ENCODE measurements at regions not wholly inside any gene's neighbourhood (a gene's known extent, or its start where the extent isn't known, plus 50 kb on each side); places are given as distances from the start of the nearest gene placed in this dataset.

DNA sequence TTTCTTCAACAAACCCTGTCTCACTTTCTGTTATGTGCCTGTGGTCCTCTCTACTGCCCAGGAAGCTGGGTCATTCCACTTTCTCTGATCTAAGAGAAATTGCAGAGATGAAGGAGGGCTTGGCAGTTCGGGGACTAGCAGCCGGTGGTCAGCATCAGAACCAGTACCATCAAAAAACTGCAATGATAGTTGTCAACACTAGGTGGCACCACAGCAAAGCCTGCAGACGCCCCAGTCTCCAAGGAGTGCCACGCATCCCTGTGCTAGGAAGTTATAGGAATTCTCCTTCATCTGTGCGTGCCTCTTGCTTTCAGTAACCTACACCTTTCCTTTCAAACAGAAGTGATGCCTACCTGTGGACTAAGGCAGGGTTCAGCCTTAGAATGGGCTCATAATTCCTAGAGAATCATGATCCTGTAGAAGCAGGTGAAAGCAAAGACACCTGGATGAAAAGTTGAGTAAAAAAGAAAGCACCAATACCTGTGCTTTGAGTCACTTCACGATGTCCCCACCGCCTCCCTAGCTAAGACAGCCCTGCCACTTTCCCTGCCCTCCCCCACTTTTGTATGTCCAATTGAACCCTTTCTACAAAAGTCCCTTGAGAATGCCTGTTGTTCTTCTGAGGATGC lies 129.2 kb downstream of the ADAMTS1 start:
- Histone ChIP-seq H3K9ac (ENCODE audit: low read length) (no peak overlapping the region), H3K36me3 (ENCODE audit: insufficient read depth, low read length) (no peaks in the 10 kb centered on the region), H3K4me2 (ENCODE audit: low read length) (peak overlapping the region; percentile 44), H3K27ac (ENCODE audit: low read depth, low read length) (no peak overlapping the region), H3K4me3 (ENCODE audit: insufficient read depth, low read depth, low read length) (no peak overlapping the region), H3K4me1 (ENCODE audit: insufficient read depth, low read length) (no peaks in the 10 kb centered on the region), H2AFZ (ENCODE audit: low read depth, low read length) (peak overlapping the region; percentile 67), H3K79me2 (ENCODE audit: insufficient read depth, low read length) (no peaks in the 10 kb centered on the region), H3K27me3 (ENCODE audit: insufficient read depth, low read length) (no peaks in the 10 kb centered on the region), H3K9me3 (ENCODE audit: insufficient read depth, low read depth, low read length) (no peaks in the 10 kb centered on the region), H4K20me1 (ENCODE audit: insufficient read depth, low read length) (no peaks in the 10 kb centered on the region)
- Mint-ChIP-seq H3K27me3 (ENCODE audit: low read depth, unreplicated experiment) (peaks cover 2% of the 10 kb centered on the region), H3K4me1 (ENCODE audit: low read depth, unreplicated experiment) (no peaks in the 10 kb centered on the region), H3K4me3 (ENCODE audit: unreplicated experiment) (no peak overlapping the region), H3K27ac (ENCODE audit: unreplicated experiment) (no peak overlapping the region), H3K36me3 (ENCODE audit: low read depth, unreplicated experiment) (no peaks in the 10 kb centered on the region), H3K9me3 (ENCODE audit: unreplicated experiment) (no peaks in the 10 kb centered on the region)
- TF ChIP-seq EZH2 (IDR thresholded peaks at IDR 0.05; ENCODE audit: insufficient read depth, low read length): no peak
- TF ChIP-seq, protein P1, sequence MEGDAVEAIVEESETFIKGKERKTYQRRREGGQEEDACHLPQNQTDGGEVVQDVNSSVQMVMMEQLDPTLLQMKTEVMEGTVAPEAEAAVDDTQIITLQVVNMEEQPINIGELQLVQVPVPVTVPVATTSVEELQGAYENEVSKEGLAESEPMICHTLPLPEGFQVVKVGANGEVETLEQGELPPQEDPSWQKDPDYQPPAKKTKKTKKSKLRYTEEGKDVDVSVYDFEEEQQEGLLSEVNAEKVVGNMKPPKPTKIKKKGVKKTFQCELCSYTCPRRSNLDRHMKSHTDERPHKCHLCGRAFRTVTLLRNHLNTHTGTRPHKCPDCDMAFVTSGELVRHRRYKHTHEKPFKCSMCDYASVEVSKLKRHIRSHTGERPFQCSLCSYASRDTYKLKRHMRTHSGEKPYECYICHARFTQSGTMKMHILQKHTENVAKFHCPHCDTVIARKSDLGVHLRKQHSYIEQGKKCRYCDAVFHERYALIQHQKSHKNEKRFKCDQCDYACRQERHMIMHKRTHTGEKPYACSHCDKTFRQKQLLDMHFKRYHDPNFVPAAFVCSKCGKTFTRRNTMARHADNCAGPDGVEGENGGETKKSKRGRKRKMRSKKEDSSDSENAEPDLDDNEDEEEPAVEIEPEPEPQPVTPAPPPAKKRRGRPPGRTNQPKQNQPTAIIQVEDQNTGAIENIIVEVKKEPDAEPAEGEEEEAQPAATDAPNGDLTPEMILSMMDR (IDR thresholded peaks at IDR 0.05; ENCODE audit: insufficient read depth, low read depth, low read length): peak; percentile 79
- no peak for FAIRE-seq
- peak; percentile 12 for DNase-seq (ENCODE audit: low read depth)

DNA sequence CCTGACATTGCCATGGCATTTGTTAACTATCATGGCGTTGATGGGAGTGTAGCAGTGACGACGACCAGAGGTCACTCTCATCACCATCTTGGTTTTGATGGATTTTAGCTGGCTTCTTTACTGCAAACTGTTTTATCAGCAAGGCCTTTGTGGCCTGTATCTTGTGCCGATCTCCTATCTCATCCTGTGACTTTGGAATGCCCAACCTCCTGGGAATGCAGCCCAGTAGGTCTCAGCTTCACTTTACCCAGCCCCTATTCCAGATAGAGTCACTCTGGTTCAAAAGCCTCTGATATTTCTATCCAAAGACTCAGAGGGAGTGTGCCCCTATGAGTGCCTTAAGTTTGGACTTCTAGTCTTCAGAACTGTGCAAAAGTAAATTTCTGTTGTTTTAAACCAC lies 130.1 kb downstream of the ADAMTS1 start:
- DNase-seq (ENCODE audit: low read depth) (no peak), FAIRE-seq (no peak)
- Histone ChIP-seq H3K4me2 (ENCODE audit: low read length) (no peak overlapping the region), H3K27ac (ENCODE audit: low read depth, low read length) (no peak overlapping the region), H3K79me2 (ENCODE audit: insufficient read depth, low read length) (no peaks in the 10 kb centered on the region), H3K27me3 (ENCODE audit: insufficient read depth, low read length) (no peaks in the 10 kb centered on the region), H3K4me1 (ENCODE audit: insufficient read depth, low read length) (no peaks in the 10 kb centered on the region), H3K9me3 (ENCODE audit: insufficient read depth, low read depth, low read length) (no peaks in the 10 kb centered on the region), H4K20me1 (ENCODE audit: insufficient read depth, low read length) (no peaks in the 10 kb centered on the region), H3K9ac (ENCODE audit: low read length) (no peak overlapping the region), H3K36me3 (ENCODE audit: insufficient read depth, low read length) (no peaks in the 10 kb centered on the region), H2AFZ (ENCODE audit: low read depth, low read length) (no peak overlapping the region), H3K4me3 (ENCODE audit: insufficient read depth, low read depth, low read length) (no peak overlapping the region)
- H3K4me3 Mint-ChIP-seq (ENCODE audit: unreplicated experiment): no peak overlapping the region
- H3K36me3 Mint-ChIP-seq (ENCODE audit: low read depth, unreplicated experiment): no peaks in the 10 kb centered on the region
- no peak overlapping the region for H3K27ac Mint-ChIP-seq (ENCODE audit: unreplicated experiment)
- peaks cover 2% of the 10 kb centered on the region for H3K27me3 Mint-ChIP-seq (ENCODE audit: low read depth, unreplicated experiment)
- no peaks in the 10 kb centered on the region for H3K9me3 Mint-ChIP-seq (ENCODE audit: unreplicated experiment)
- TF ChIP-seq EZH2 (IDR thresholded peaks at IDR 0.05; ENCODE audit: insufficient read depth, low read length): no peak
- TF ChIP-seq, protein P1 (IDR thresholded peaks at IDR 0.05; ENCODE audit: insufficient read depth, low read depth, low read length): no peak
- H3K4me1 Mint-ChIP-seq (ENCODE audit: low read depth, unreplicated experiment): no peaks in the 10 kb centered on the region

DNA sequence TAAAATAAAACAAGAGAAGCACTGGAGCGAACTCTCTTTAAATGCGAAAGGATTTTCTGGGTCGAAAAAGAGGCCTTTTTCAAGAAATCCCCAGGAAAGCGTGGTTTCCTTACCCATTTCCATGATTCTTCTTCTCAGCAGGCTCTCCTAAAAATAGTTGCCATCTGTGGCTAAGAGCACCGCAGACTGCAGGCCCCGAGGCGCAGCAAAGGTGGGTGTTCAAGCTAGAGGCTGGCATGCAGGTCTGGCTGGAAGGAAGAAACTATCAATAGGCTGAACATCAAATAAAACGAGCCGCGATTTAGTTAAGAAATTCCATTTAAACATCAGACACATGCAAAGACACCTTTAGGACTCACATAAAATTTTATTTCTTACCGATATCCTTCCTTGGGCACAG lies 135.1 kb downstream of the ADAMTS1 start:
- H3K27ac Mint-ChIP-seq (ENCODE audit: unreplicated experiment): no peak overlapping the region
- H3K36me3 Mint-ChIP-seq (ENCODE audit: low read depth, unreplicated experiment): no peaks in the 10 kb centered on the region
- Histone ChIP-seq H3K79me2 (ENCODE audit: insufficient read depth, low read length) (no peaks in the 10 kb centered on the region), H3K27ac (ENCODE audit: low read depth, low read length) (no peak overlapping the region), H3K27me3 (ENCODE audit: insufficient read depth, low read length) (no peaks in the 10 kb centered on the region), H3K4me2 (ENCODE audit: low read length) (no peak overlapping the region), H3K4me1 (ENCODE audit: insufficient read depth, low read length) (no peaks in the 10 kb centered on the region), H2AFZ (ENCODE audit: low read depth, low read length) (no peak overlapping the region), H3K36me3 (ENCODE audit: insufficient read depth, low read length) (no peaks in the 10 kb centered on the region), H3K4me3 (ENCODE audit: insufficient read depth, low read depth, low read length) (no peak overlapping the region), H3K9ac (ENCODE audit: low read length) (no peak overlapping the region), H3K9me3 (ENCODE audit: insufficient read depth, low read depth, low read length) (no peaks in the 10 kb centered on the region), H4K20me1 (ENCODE audit: insufficient read depth, low read length) (no peaks in the 10 kb centered on the region)
- peaks cover 2% of the 10 kb centered on the region for H3K27me3 Mint-ChIP-seq (ENCODE audit: low read depth, unreplicated experiment)
- H3K4me1 Mint-ChIP-seq (ENCODE audit: low read depth, unreplicated experiment): no peaks in the 10 kb centered on the region
- FAIRE-seq (no peak), DNase-seq (ENCODE audit: low read depth) (no peak)
- no peaks in the 10 kb centered on the region for H3K9me3 Mint-ChIP-seq (ENCODE audit: unreplicated experiment)
- no peak for TF ChIP-seq EZH2 (IDR thresholded peaks at IDR 0.05; ENCODE audit: insufficient read depth, low read length)
- TF ChIP-seq, protein P1 (IDR thresholded peaks at IDR 0.05; ENCODE audit: insufficient read depth, low read depth, low read length): no peak
- H3K4me3 Mint-ChIP-seq (ENCODE audit: unreplicated experiment): no peak overlapping the region
